Keratinocyte (primary cell): ENCODE measurements at regions not wholly inside any gene's neighbourhood (a gene's known extent, or its start where the extent isn't known, plus 50 kb on each side); places are given as distances from the start of the nearest gene placed in this dataset.

Source experiments
- DNase-seq: peaks from one replicate; pipeline ENCODE4 v3.0.0-alpha.2; 2011; ENCODE audit warnings: low read depth, missing footprints, low spot score
- FAIRE-seq: peaks from 2 replicates; lab custom pipeline; 2011; peaks lifted over from hg19 to GRCh38; lab: Jason Lieb, UNC
- H2AFZ ChIP-seq: 2 replicates; pipeline ENCODE4 v1.6.0; 2012; ENCODE audit warnings: low read length, control low read depth, inconsistent platforms; ENCODE audit not compliant: control insufficient read depth
- H3K27ac ChIP-seq: 2 replicates; pipeline ENCODE4 v1.5.1; 2011; ENCODE audit warnings: low read length; ENCODE audit not compliant: control insufficient read depth, insufficient read depth
- H3K27me3 ChIP-seq: 3 replicates; pipeline ENCODE4 v1.6.0; 2011; ENCODE audit warnings: low read length; ENCODE audit not compliant: control insufficient read depth, insufficient read depth; ENCODE audit errors: extremely low read depth
- H3K36me3 ChIP-seq, 2 experiments: 2 replicates in 1 of 2; 3 replicates in 1 of 2; pipeline ENCODE4 v1.5.1; 2011; ENCODE audit warnings: low read length in 2 of 2, mild to moderate bottlenecking in 1 of 2; ENCODE audit not compliant: control insufficient read depth in 2 of 2, insufficient read depth in 2 of 2; ENCODE audit errors: extremely low read depth in 1 of 2
- H3K4me1 ChIP-seq: 3 replicates; pipeline ENCODE4 v1.5.1; 2011; ENCODE audit warnings: low read length; ENCODE audit not compliant: control insufficient read depth, insufficient read depth; ENCODE audit errors: extremely low read depth
- H3K4me2 ChIP-seq: 3 replicates; pipeline ENCODE4 v1.6.0; 2011; ENCODE audit warnings: low read depth, low read length; ENCODE audit not compliant: control insufficient read depth, insufficient read depth; ENCODE audit errors: extremely low read depth
- H3K4me3 ChIP-seq, 3 experiments: fragments of 200-600 bp in 1 of 3; sonication (generic) in 1 of 3; 2 replicates in 2 of 3; 3 replicates in 1 of 3; pipeline ENCODE4 v1.5.1; 2011 to 2016; ENCODE audit warnings: low read length in 3 of 3, mild to moderate bottlenecking in 3 of 3, control low read depth in 2 of 3, inconsistent platforms in 1 of 3, low read depth in 1 of 3, mixed read lengths in 1 of 3, mixed run types in 1 of 3, moderate library complexity in 1 of 3; ENCODE audit not compliant: control insufficient read depth in 2 of 3, insufficient read depth in 2 of 3; ENCODE audit errors: extremely low read depth in 1 of 3
- H3K79me2 ChIP-seq: 2 replicates; pipeline ENCODE4 v1.6.0; 2012; ENCODE audit warnings: low read length; ENCODE audit not compliant: control insufficient read depth, insufficient read depth
- H3K9ac ChIP-seq: 3 replicates; pipeline ENCODE4 v1.6.0; 2011; ENCODE audit warnings: low read length; ENCODE audit not compliant: control insufficient read depth, insufficient read depth; ENCODE audit errors: extremely low read depth
- H3K9me1 ChIP-seq: 3 replicates; pipeline ENCODE4 v1.6.0; 2011; ENCODE audit warnings: low read length; ENCODE audit not compliant: control insufficient read depth, insufficient read depth; ENCODE audit errors: extremely low read depth
- H3K9me3 ChIP-seq: 2 replicates; pipeline ENCODE4 v1.5.1; 2012; ENCODE audit warnings: low read depth, low read length; ENCODE audit not compliant: control insufficient read depth
- H4K20me1 ChIP-seq: 3 replicates; pipeline ENCODE4 v1.6.0; 2011; ENCODE audit warnings: low read length; ENCODE audit not compliant: control insufficient read depth, insufficient read depth; ENCODE audit errors: extremely low read depth
- CTCF ChIP-seq, 3 experiments: IDR thresholded peaks in 1 of 3; conservative IDR thresholded peaks in 1 of 3; optimal IDR thresholded peaks in 1 of 3; 2 replicates in 2 of 3; 3 replicates in 1 of 3; pipeline versions ENCODE3 to v1.5.1; 2011; ENCODE audit warnings: low read length in 3 of 3, mild to moderate bottlenecking in 3 of 3, moderate library complexity in 2 of 3, control low read depth in 1 of 3, inconsistent platforms in 1 of 3; ENCODE audit not compliant: insufficient read depth in 2 of 3; ENCODE audit errors: extremely low read depth in 1 of 3
- EZH2 ChIP-seq: IDR thresholded peaks from one replicate; pipeline ENCODE4 v1.6.1; 2012; ENCODE audit warnings: inconsistent platforms, mild to moderate bottlenecking, low read length, moderate library complexity
- dilution Hi-C: fragments of 300-500 bp; cut with MboI; formaldehyde crosslinking; loops from one replicate; pipeline ENCODE4 v1.7.0; 2020; ENCODE audit warnings: low sequenced_read_pairs; ENCODE audit not compliant: extremely low pct_ligation_motif_present

GRCh38 chr5:169408171-169408570, 107.2 kb upstream of the SLIT3 start:
- dilution Hi-C loops = no loop called here
- FAIRE-seq = no peak
- H3K9me1 ChIP-seq = no peaks in the 10 kb centered on the region

GRCh38 chr5:169404223-169404622, 103.3 kb upstream of the SLIT3 start:
- no peaks in the 10 kb centered on the region for H3K4me1 ChIP-seq
- no peak overlapping the region for H3K9ac ChIP-seq
- no peaks in the 10 kb centered on the region for H3K36me3 ChIP-seq
- H3K79me2 ChIP-seq = no peaks in the 10 kb centered on the region
- H3K4me3 ChIP-seq = no peak overlapping the region
- no peaks in the 10 kb centered on the region for H3K9me3 ChIP-seq
- TF ChIP-seq CTCF (optimal IDR thresholded peaks at IDR 0.05 in 1 of 3, IDR thresholded peaks at IDR 0.05 in 1 of 3, conservative IDR thresholded peaks at IDR 0.05 in 1 of 3; ENCODE audit: extremely low read depth in 1 of 3, insufficient read depth in 2 of 3, low read length in 3 of 3) (no peak), EZH2 (no peak)
- no peaks in the 10 kb centered on the region for H4K20me1 ChIP-seq
- no peak overlapping the region for H3K27ac ChIP-seq
- dilution Hi-C loops = no loop called here
- FAIRE-seq (no peak), DNase-seq (no peak)
- no peaks in the 10 kb centered on the region for H3K27me3 ChIP-seq
- no peak overlapping the region for H2AFZ ChIP-seq
- H3K9me1 ChIP-seq = no peaks in the 10 kb centered on the region
- H3K4me2 ChIP-seq = no peak overlapping the region

More at GRCh38 chr5:169408171-169408570, 107.2 kb upstream of the SLIT3 start:
- Histone ChIP-seq H3K27ac (no peak overlapping the region), H3K4me3 (no peak overlapping the region), H3K4me2 (no peak overlapping the region), H3K79me2 (no peaks in the 10 kb centered on the region), H3K27me3 (no peaks in the 10 kb centered on the region), H4K20me1 (no peaks in the 10 kb centered on the region), H3K36me3 (no peaks in the 10 kb centered on the region), H3K9me3 (no peaks in the 10 kb centered on the region), H3K4me1 (no peaks in the 10 kb centered on the region), H3K9ac (no peak overlapping the region), H2AFZ (no peak overlapping the region)
- TF ChIP-seq CTCF (optimal IDR thresholded peaks at IDR 0.05 in 1 of 3, IDR thresholded peaks at IDR 0.05 in 1 of 3, conservative IDR thresholded peaks at IDR 0.05 in 1 of 3; ENCODE audit: extremely low read depth in 1 of 3, insufficient read depth in 2 of 3, low read length in 3 of 3) (no peak), EZH2 (no peak)
- DNase-seq = no peak
